ENCODE measurements at regions not wholly inside any gene's neighbourhood (a gene's known extent, or its start where the extent isn't known, plus 50 kb on each side); places are given as distances from the start of the nearest gene placed in this dataset.

- Histone ChIP-seq H2BK20ac (ENCODE audit: low read length) (no peak overlapping the region), H4K91ac (replicated peaks; ENCODE audit: insufficient read length, low read length) (no peak overlapping the region), H3K23me2 (ENCODE audit: low read depth, low read length) (no peaks in the 10 kb centered on the region), H2BK12ac (ENCODE audit: low read depth, low read length) (no peak overlapping the region), H2BK5ac (ENCODE audit: low read depth, low read length) (no peak overlapping the region), H4K8ac (ENCODE audit: extremely low read depth, insufficient read depth, low read length) (no peak overlapping the region), H2BK15ac (ENCODE audit: low read length) (no peak overlapping the region), H4K5ac (ENCODE audit: insufficient read length, low read depth, low read length) (no peak overlapping the region), H3K23ac (ENCODE audit: insufficient read length) (no peak overlapping the region), H3K14ac (ENCODE audit: insufficient read length) (no peak overlapping the region), H3K18ac (ENCODE audit: extremely low read depth, low read length) (no peak overlapping the region), H2AFZ (ENCODE audit: low read length) (no peak overlapping the region; the same call in 1 of the 2 replicates), H3K4me3 (ENCODE audit: extremely low read depth in 1 of 4, insufficient read depth in 2 of 4, low read depth in 3 of 4, low read length in 4 of 4) (no peak overlapping the region), H3K36me3 (ENCODE audit: control insufficient read depth in 2 of 4, insufficient read depth in 4 of 4, low read length in 3 of 4) (no peaks in the 10 kb centered on the region), H3K4me1 (replicated peaks in 1 of 4; ENCODE audit: control insufficient read depth in 3 of 4, insufficient read depth in 4 of 4, low read length in 3 of 4) (no peaks in the 10 kb centered on the region; a peak in 2 of 7 replicates), H4K20me1 (replicated peaks in 1 of 2; ENCODE audit: control insufficient read depth in 1 of 2, insufficient read depth in 2 of 2, low read length in 2 of 2) (no peaks in the 10 kb centered on the region), H3K27ac (ENCODE audit: low read depth, low read length) (no peak overlapping the region), H3K9ac (replicated peaks in 1 of 4; ENCODE audit: extremely low read depth in 1 of 4, low read depth in 3 of 4, low read length in 3 of 4) (no peak overlapping the region; a peak in 1 of 7 replicates), H3K27me3 (replicated peaks in 1 of 4; ENCODE audit: control insufficient read depth in 3 of 4, extremely low read depth in 1 of 4, insufficient read depth in 3 of 4, low read length in 3 of 4) (no peaks in the 10 kb centered on the region), H2BK120ac (replicated peaks; ENCODE audit: low read depth, low read length) (no peak overlapping the region), H3K4ac (replicated peaks; ENCODE audit: insufficient read length, low read depth, low read length) (no peak overlapping the region), H3K79me2 (ENCODE audit: control insufficient read depth in 1 of 2, insufficient read depth in 2 of 2, low read length in 2 of 2) (no peaks in the 10 kb centered on the region), H3K79me1 (ENCODE audit: low read depth, low read length) (no peaks in the 10 kb centered on the region), H2AK5ac (ENCODE audit: low read depth, low read length) (no peak overlapping the region), H3K9me3 (ENCODE audit: insufficient read depth in 2 of 2, low read depth in 1 of 2, low read length in 1 of 2) (no peaks in the 10 kb centered on the region), H3K4me2 (ENCODE audit: insufficient read depth in 1 of 2, low read depth in 2 of 2, low read length in 2 of 2) (no peak overlapping the region), H3K56ac (replicated peaks; ENCODE audit: insufficient read length, low read depth, low read length) (no peak overlapping the region)
- CTCF ChIA-PET (ENCODE audit: partially characterized antibody), result no interaction called here
- FAIRE-seq (no peak), DNase-seq (ENCODE audit: low read depth in 1 of 2, low spot score in 2 of 2) (no peak)
- 70% methylated on average over 4 of the region's 4 CpGs; no CpG with 5 or more reads in 1 of the 2 experiments for WGBS, 2 experiments (ENCODE audit: extremely low coverage in 1 of 2, insufficient coverage in 1 of 2, insufficient read length in 1 of 2, insufficient replicate concordance in 2 of 2, low coverage in 1 of 2, low lambda C conversion rate in 2 of 2, missing lambda C conversion rate in 1 of 2)
- POLR2A ChIA-PET (ENCODE audit: partially characterized antibody), result no interaction called here
- no peak for TF ChIP-seq CBX5 (IDR thresholded peaks at IDR 0.05; ENCODE audit: low read depth, low read length)
- no peak for TF ChIP-seq SAP30 (IDR thresholded peaks at IDR 0.05; ENCODE audit: insufficient read depth, insufficient replicate concordance, low read length)
- no peak for TF ChIP-seq SUZ12 (IDR thresholded peaks at IDR 0.05; ENCODE audit: low read length)
- TF ChIP-seq BRCA1 (IDR thresholded peaks at IDR 0.05; ENCODE audit: low read depth, low read length), result no peak
- TF ChIP-seq RNF2 (IDR thresholded peaks at IDR 0.05; ENCODE audit: borderline replicate concordance, low read depth, low read length, missing control alignments, poor library complexity, severe bottlenecking), result no peak
- TF ChIP-seq KDM4A (IDR thresholded peaks at IDR 0.05; ENCODE audit: low read depth, low read length, severe bottlenecking), result no peak
- TF ChIP-seq POLR2AphosphoS5 (IDR thresholded peaks at IDR 0.05; ENCODE audit: low read depth, low read length), result no peak
- TF ChIP-seq JUND (IDR thresholded peaks at IDR 0.05; ENCODE audit: low read length), result no peak
- no peak for TF ChIP-seq EP300 (IDR thresholded peaks at IDR 0.05; ENCODE audit: borderline replicate concordance in 1 of 2, low read depth in 2 of 2, low read length in 2 of 2)
- TF ChIP-seq ASH2L (IDR thresholded peaks at IDR 0.05; ENCODE audit: low read length), result no peak
- no peak for TF ChIP-seq SIN3A (conservative IDR thresholded peaks at IDR 0.05 in 1 of 2, IDR thresholded peaks at IDR 0.05 in 1 of 2; ENCODE audit: low read depth in 1 of 2, low read length in 2 of 2)
- TF ChIP-seq PHF8 (conservative IDR thresholded peaks at IDR 0.05; ENCODE audit: low read depth, low read length), result no peak
- TF ChIP-seq CBX8 (IDR thresholded peaks at IDR 0.05; ENCODE audit: borderline replicate concordance, low read depth, low read length), result no peak
- TF ChIP-seq GABPA (IDR thresholded peaks at IDR 0.05; ENCODE audit: borderline replicate concordance, insufficient read depth, low read length), result no peak
These were observed 97.1 kb downstream of the TMEM212 start for GRCh38 chr3:171940151-171940649.

All from H1 (cell line).